ENCODE measurements at regions not wholly inside any gene's neighbourhood (a gene's known extent, or its start where the extent isn't known, plus 50 kb on each side); places are given as distances from the start of the nearest gene placed in this dataset.
A peak's percentile ranks its signal among the peaks of the same experiment; 100 is the strongest.

DNA sequence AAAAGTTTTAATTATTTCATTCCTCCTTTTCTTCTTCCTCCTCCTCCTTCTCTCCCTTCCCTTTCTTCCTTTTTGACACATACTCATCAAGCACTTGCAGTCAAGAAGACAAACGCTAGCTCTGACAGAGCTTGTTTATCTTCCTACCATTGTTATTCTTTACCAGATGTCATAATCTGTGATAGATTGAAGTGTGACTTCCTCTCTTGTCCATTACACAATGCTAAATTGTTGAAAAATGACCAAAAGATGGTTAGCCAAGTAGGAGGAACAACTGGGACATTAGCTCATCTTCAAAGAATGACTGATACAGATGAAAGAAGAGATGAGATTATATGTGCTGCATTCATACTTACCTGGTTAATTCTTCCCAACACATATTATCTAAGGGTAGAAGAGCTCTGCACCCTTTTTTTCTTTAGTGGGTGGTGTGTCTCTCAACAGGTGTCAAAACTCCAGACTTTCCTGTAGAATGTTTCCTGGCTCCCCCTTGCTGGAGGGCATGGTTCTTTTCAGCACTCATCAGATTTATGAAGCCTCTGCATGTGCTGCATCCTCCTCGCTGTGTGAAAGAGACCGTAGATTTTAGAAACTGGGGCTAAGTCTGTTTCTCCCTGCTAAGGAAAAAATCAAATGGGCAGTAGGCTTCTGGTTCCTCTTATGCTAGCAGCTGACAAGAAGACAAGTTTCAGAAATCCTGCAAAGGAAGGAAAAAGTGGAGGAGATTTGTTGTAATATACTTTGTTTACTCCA is 147.1 kb downstream of the TMX1 start:
- ChIA-PET POLR2A (no interaction called here), CTCF (interaction anchor here (0.8 to 1.5 kb wide), 3 partner anchors 17 to 393 kb away, joined by 3 read pairs; no protein-coding TSS in a partner anchor)
- no peaks in the 10 kb centered on the region for H3F3A ChIP-seq (replicated peaks; ENCODE audit: insufficient read depth)
- H3K4me2 ChIP-seq: no peak overlapping the region
- no peaks in the 10 kb centered on the region for H3K9me2 ChIP-seq
- H3K9ac ChIP-seq: no peak overlapping the region
- no peak overlapping the region for H3K27ac ChIP-seq (ENCODE audit: low read depth in 2 of 2, low read length in 1 of 2)
- H3K4me3 ChIP-seq (ENCODE audit: low read depth in 2 of 2, low read length in 1 of 2): no peak overlapping the region
- 88% methylated on average over 3 of the region's 3 CpGs for WGBS (ENCODE audit: low lambda C conversion rate)
- H2AFZ ChIP-seq (ENCODE audit: low read depth): no peak overlapping the region
- no peaks in the 10 kb centered on the region for H3K9me3 ChIP-seq
- no peaks in the 10 kb centered on the region for H4K20me1 ChIP-seq (ENCODE audit: insufficient read depth)
- H3K4me1 ChIP-seq (ENCODE audit: control insufficient read depth in 1 of 2, insufficient read depth in 2 of 2, low read depth in 1 of 2, low read length in 1 of 2): no peaks in the 10 kb centered on the region; a peak in 1 of 4 replicates
- TF ChIP-seq, protein P1, sequence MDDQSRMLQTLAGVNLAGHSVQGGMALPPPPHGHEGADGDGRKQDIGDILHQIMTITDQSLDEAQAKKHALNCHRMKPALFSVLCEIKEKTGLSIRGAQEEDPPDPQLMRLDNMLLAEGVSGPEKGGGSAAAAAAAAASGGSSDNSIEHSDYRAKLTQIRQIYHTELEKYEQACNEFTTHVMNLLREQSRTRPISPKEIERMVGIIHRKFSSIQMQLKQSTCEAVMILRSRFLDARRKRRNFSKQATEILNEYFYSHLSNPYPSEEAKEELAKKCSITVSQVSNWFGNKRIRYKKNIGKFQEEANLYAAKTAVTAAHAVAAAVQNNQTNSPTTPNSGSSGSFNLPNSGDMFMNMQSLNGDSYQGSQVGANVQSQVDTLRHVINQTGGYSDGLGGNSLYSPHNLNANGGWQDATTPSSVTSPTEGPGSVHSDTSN (IDR thresholded peaks at IDR 0.05): peak; percentile 6; the same call in 1 of the 2 replicates
- no peak for TF ChIP-seq POLR2AphosphoS5 (IDR thresholded peaks at IDR 0.05; ENCODE audit: low read depth, low read length)
- H3K79me2 ChIP-seq (ENCODE audit: insufficient read depth): no peaks in the 10 kb centered on the region
- no peak for DNase-seq
- H3K27me3 ChIP-seq (ENCODE audit: insufficient read depth): no peaks in the 10 kb centered on the region
- H3K36me3 ChIP-seq (replicated peaks in 1 of 2; ENCODE audit: control insufficient read depth in 1 of 2, insufficient read depth in 2 of 2, low read length in 1 of 2): no peaks in the 10 kb centered on the region

DNA sequence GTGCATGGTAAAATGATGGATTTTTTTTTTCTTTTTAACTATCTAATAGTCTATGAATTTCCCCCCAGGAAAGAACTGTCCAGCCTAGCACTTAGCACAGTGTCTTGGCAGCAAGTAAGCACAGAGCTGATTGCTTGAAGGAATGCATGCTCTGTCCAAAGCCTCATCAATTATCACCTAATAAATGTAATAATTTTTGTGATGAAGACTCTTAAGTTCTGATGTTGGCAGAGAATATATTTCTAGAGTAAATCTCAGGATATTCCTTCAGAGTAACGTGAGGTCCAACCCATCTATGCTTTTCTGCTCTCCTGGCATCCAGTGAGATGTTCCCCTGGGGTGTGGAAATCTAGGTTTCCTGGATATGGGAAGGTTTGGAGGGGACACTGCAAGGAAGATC is 152.4 kb downstream of the TMX1 start:
- POLR2A ChIA-PET: no interaction called here

DNA sequence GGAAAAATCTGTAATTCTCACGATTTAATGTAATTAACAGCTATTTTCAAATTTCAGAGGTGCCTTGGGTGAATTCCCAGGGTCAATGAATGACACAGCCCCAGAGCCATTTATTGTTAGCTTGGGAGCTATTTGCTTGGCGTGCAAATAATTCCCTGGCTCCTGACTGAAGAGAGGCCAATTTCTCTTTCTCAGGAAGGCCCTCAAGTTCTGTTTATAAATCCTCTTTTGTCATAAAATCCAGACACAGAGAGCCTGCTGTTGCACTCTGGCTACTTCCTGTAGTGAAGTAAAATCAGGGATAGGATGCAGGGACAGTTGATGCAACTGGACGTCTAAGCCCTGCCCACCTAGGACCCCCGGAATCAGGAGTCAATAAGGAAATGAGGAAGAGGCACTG is 154.3 kb downstream of the TMX1 start:
- Histone ChIP-seq H3K9me3 (no peaks in the 10 kb centered on the region), H3K4me2 (peak overlapping the region; percentile 63; the same call in 1 of the 2 replicates), H3F3A (replicated peaks; ENCODE audit: insufficient read depth) (peaks cover 52% of the 10 kb centered on the region), H2AFZ (ENCODE audit: low read depth) (peak overlapping the region; percentile 52; the same call in 1 of the 2 replicates), H3K27ac (ENCODE audit: low read depth in 2 of 2, low read length in 1 of 2) (peak overlapping the region; percentile 99), H3K36me3 (replicated peaks in 1 of 2; ENCODE audit: control insufficient read depth in 1 of 2, insufficient read depth in 2 of 2, low read length in 1 of 2) (no peaks in the 10 kb centered on the region), H3K27me3 (ENCODE audit: insufficient read depth) (no peaks in the 10 kb centered on the region), H3K79me2 (ENCODE audit: insufficient read depth) (no peaks in the 10 kb centered on the region; the same call in 1 of the 2 replicates), H4K20me1 (ENCODE audit: insufficient read depth) (no peaks in the 10 kb centered on the region), H3K4me3 (ENCODE audit: low read depth in 2 of 2, low read length in 1 of 2) (no peak overlapping the region), H3K9me2 (no peaks in the 10 kb centered on the region), H3K4me1 (ENCODE audit: control insufficient read depth in 1 of 2, insufficient read depth in 2 of 2, low read depth in 1 of 2, low read length in 1 of 2) (peaks cover 37 to 39% of the 10 kb centered on the region in 2 experiments), H3K9ac (peak overlapping the region; percentile 85)
- ChIA-PET POLR2A (no interaction called here), CTCF (interaction anchor here (0.7 to 3.0 kb wide), 8 partner anchors 12 to 385 kb away, joined by 3 to 9 read pairs (median 6); partner anchors contain the start of gene FRMD6)
- no peak for DNase-seq
- WGBS (ENCODE audit: low lambda C conversion rate): 44% methylated on average over 4 of the region's 4 CpGs
- TF ChIP-seq EP300 (IDR thresholded peaks at IDR 0.05; ENCODE audit: borderline replicate concordance in 1 of 2, low read depth in 1 of 2, low read length in 1 of 2) (no peak), NRF1 (IDR thresholded peaks at IDR 0.05; ENCODE audit: low read depth, low read length) (no peak), SMC3 (IDR thresholded peaks at IDR 0.05; ENCODE audit: low read depth, low read length) (no peak), TEAD4 (IDR thresholded peaks at IDR 0.05; ENCODE audit: borderline replicate concordance, insufficient read depth) (no peak), POLR2AphosphoS5 (IDR thresholded peaks at IDR 0.05; ENCODE audit: low read depth, low read length) (no peak), NFIC (IDR thresholded peaks at IDR 0.05; ENCODE audit: borderline replicate concordance) (no peak), EZH2phosphoT487 (IDR thresholded peaks at IDR 0.05; ENCODE audit: borderline replicate concordance, low read depth) (no peak), FOSL2 (IDR thresholded peaks at IDR 0.05; ENCODE audit: borderline replicate concordance, low read depth) (no peak), FOXM1 (IDR thresholded peaks at IDR 0.05; ENCODE audit: low read depth) (no peak), TCF12 (IDR thresholded peaks at IDR 0.05) (no peak)
- TF ChIP-seq, protein P2, sequence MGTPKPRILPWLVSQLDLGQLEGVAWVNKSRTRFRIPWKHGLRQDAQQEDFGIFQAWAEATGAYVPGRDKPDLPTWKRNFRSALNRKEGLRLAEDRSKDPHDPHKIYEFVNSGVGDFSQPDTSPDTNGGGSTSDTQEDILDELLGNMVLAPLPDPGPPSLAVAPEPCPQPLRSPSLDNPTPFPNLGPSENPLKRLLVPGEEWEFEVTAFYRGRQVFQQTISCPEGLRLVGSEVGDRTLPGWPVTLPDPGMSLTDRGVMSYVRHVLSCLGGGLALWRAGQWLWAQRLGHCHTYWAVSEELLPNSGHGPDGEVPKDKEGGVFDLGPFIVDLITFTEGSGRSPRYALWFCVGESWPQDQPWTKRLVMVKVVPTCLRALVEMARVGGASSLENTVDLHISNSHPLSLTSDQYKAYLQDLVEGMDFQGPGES (IDR thresholded peaks at IDR 0.05; ENCODE audit: low read depth, low read length): no peak
- TF ChIP-seq, protein P3, sequence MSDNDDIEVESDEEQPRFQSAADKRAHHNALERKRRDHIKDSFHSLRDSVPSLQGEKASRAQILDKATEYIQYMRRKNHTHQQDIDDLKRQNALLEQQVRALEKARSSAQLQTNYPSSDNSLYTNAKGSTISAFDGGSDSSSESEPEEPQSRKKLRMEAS (IDR thresholded peaks at IDR 0.05; ENCODE audit: low read depth): no peak
- TF ChIP-seq, protein P4, sequence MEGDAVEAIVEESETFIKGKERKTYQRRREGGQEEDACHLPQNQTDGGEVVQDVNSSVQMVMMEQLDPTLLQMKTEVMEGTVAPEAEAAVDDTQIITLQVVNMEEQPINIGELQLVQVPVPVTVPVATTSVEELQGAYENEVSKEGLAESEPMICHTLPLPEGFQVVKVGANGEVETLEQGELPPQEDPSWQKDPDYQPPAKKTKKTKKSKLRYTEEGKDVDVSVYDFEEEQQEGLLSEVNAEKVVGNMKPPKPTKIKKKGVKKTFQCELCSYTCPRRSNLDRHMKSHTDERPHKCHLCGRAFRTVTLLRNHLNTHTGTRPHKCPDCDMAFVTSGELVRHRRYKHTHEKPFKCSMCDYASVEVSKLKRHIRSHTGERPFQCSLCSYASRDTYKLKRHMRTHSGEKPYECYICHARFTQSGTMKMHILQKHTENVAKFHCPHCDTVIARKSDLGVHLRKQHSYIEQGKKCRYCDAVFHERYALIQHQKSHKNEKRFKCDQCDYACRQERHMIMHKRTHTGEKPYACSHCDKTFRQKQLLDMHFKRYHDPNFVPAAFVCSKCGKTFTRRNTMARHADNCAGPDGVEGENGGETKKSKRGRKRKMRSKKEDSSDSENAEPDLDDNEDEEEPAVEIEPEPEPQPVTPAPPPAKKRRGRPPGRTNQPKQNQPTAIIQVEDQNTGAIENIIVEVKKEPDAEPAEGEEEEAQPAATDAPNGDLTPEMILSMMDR (IDR thresholded peaks at IDR 0.05): no peak
- TF ChIP-seq, protein P1 (IDR thresholded peaks at IDR 0.05): no peak

More for the DNA sequence above, 152.4 kb downstream of the TMX1 start:
- H2AFZ ChIP-seq (ENCODE audit: low read depth): no peak overlapping the region
- no peak overlapping the region for H3K4me3 ChIP-seq (ENCODE audit: low read depth in 2 of 2, low read length in 1 of 2)
- 85% methylated on average over 1 of the region's 1 CpG for WGBS (ENCODE audit: low lambda C conversion rate)
- H3K79me2 ChIP-seq (ENCODE audit: insufficient read depth): no peaks in the 10 kb centered on the region
- H3K27me3 ChIP-seq (ENCODE audit: insufficient read depth): no peaks in the 10 kb centered on the region
- CTCF ChIA-PET: no interaction called here
- no peak for DNase-seq
- TF ChIP-seq GABPA (IDR thresholded peaks at IDR 0.05; ENCODE audit: low read depth): no peak
- peaks cover 35% of the 10 kb centered on the region for H3F3A ChIP-seq (replicated peaks; ENCODE audit: insufficient read depth)
- no peaks in the 10 kb centered on the region for H3K9me3 ChIP-seq
- no peak overlapping the region for H3K4me2 ChIP-seq
- H3K27ac ChIP-seq (ENCODE audit: low read depth in 2 of 2, low read length in 1 of 2): no peak overlapping the region
- peaks cover 29 to 35% of the 10 kb centered on the region in 2 experiments for H3K4me1 ChIP-seq (ENCODE audit: control insufficient read depth in 1 of 2, insufficient read depth in 2 of 2, low read depth in 1 of 2, low read length in 1 of 2)
- H4K20me1 ChIP-seq (ENCODE audit: insufficient read depth): no peaks in the 10 kb centered on the region
- H3K9me2 ChIP-seq: no peaks in the 10 kb centered on the region
- H3K36me3 ChIP-seq (replicated peaks in 1 of 2; ENCODE audit: control insufficient read depth in 1 of 2, insufficient read depth in 2 of 2, low read length in 1 of 2): no peaks in the 10 kb centered on the region
- no peak overlapping the region for H3K9ac ChIP-seq

Measured in SK-N-SH (cell line).